ENCODE measurements at regions not wholly inside any gene's neighbourhood (a gene's known extent, or its start where the extent isn't known, plus 50 kb on each side); places are given as distances from the start of the nearest gene placed in this dataset.

GRCh38 chr21:15627823-15628222, 102.0 kb upstream of the USP25 start:
- TF ChIP-seq POLR2A (IDR thresholded peaks at IDR 0.05) (no peak), POLR2AphosphoS5 (IDR thresholded peaks at IDR 0.05) (no peak)
- TF ChIP-seq, protein P1, sequence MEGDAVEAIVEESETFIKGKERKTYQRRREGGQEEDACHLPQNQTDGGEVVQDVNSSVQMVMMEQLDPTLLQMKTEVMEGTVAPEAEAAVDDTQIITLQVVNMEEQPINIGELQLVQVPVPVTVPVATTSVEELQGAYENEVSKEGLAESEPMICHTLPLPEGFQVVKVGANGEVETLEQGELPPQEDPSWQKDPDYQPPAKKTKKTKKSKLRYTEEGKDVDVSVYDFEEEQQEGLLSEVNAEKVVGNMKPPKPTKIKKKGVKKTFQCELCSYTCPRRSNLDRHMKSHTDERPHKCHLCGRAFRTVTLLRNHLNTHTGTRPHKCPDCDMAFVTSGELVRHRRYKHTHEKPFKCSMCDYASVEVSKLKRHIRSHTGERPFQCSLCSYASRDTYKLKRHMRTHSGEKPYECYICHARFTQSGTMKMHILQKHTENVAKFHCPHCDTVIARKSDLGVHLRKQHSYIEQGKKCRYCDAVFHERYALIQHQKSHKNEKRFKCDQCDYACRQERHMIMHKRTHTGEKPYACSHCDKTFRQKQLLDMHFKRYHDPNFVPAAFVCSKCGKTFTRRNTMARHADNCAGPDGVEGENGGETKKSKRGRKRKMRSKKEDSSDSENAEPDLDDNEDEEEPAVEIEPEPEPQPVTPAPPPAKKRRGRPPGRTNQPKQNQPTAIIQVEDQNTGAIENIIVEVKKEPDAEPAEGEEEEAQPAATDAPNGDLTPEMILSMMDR (IDR thresholded peaks at IDR 0.05), result no peak
